Ishikawa (cell line): ENCODE measurements at regions not wholly inside any gene's neighbourhood (a gene's known extent, or its start where the extent isn't known, plus 50 kb on each side); places are given as distances from the start of the nearest gene placed in this dataset.

Source experiments
- CEBPB ChIP-seq: IDR thresholded peaks from 2 replicates; pipeline ENCODE4 v1.6.1; 2012
- CREB1 ChIP-seq: IDR thresholded peaks from 2 replicates; pipeline ENCODE4 v1.6.1; 2012; ENCODE audit warnings: low read depth
- EGR1 ChIP-seq: IDR thresholded peaks from 2 replicates; pipeline ENCODE4 v1.6.1; 2012
- EP300 ChIP-seq: IDR thresholded peaks from 2 replicates; pipeline ENCODE4 v1.6.1; 2012; ENCODE audit warnings: borderline replicate concordance
- FOXM1 ChIP-seq: IDR thresholded peaks from 2 replicates; pipeline ENCODE4 v1.6.1; 2012; ENCODE audit warnings: low read depth, borderline replicate concordance
- MAX ChIP-seq: IDR thresholded peaks from 2 replicates; pipeline ENCODE4 v1.6.1; 2012
- NFIC ChIP-seq: IDR thresholded peaks from 2 replicates; pipeline ENCODE4 v1.6.1; 2012
- RAD21 ChIP-seq: IDR thresholded peaks from 2 replicates; pipeline ENCODE4 v1.6.1; 2012; ENCODE audit warnings: low read depth
- REST ChIP-seq: IDR thresholded peaks from 2 replicates; pipeline ENCODE4 v1.6.1; 2012; ENCODE audit warnings: low read depth, mild to moderate bottlenecking
- TAF1 ChIP-seq: IDR thresholded peaks from 2 replicates; pipeline ENCODE4 v1.6.1; 2012; ENCODE audit warnings: low read depth, mild to moderate bottlenecking
- TCF12 ChIP-seq: IDR thresholded peaks from 2 replicates; pipeline ENCODE4 v1.6.1; 2012; ENCODE audit warnings: low read depth
- TEAD4 ChIP-seq: IDR thresholded peaks from 2 replicates; pipeline ENCODE4 v1.6.1; 2012
- YY1 ChIP-seq: IDR thresholded peaks from 2 replicates; pipeline ENCODE4 v1.6.1; 2012; ENCODE audit warnings: low read depth
- ZBTB7A ChIP-seq: IDR thresholded peaks from 2 replicates; pipeline ENCODE4 v1.6.1; 2012; ENCODE audit warnings: low read depth

GRCh38 chr4:164529058-164529457, 224.9 kb upstream of the SMIM31 start:
- no peak for TF ChIP-seq YY1
- TF ChIP-seq MAX = no peak
- TF ChIP-seq REST = no peak
- no peak for TF ChIP-seq TCF12
- TF ChIP-seq CREB1 = no peak
- no peak for TF ChIP-seq TEAD4
- TF ChIP-seq TAF1 = no peak
- no peak for TF ChIP-seq ZBTB7A
- no peak for TF ChIP-seq RAD21
- no peak for TF ChIP-seq EP300
- TF ChIP-seq CEBPB = no peak
- TF ChIP-seq EGR1 = no peak
- no peak for TF ChIP-seq FOXM1
- TF ChIP-seq NFIC = no peak
